GM21619 (cell line): ENCODE measurements at regions not wholly inside any gene's neighbourhood (a gene's known extent, or its start where the extent isn't known, plus 50 kb on each side); places are given as distances from the start of the nearest gene placed in this dataset.

Source experiments
- ATAC-seq: cut with Tn5 transposase; IDR thresholded peaks from one replicate; pipeline ENCODE4 v1.9.1; 2021; ENCODE audit not compliant: unreplicated experiment

GRCh38 chr2:12389344-12390045, 327.2 kb upstream of the TRIB2 start:
- ATAC-seq: no peak

- no peak for ATAC-seq
Measured at GRCh38 chr2:12391116-12391515, 325.6 kb upstream of the TRIB2 start.

- no peak for ATAC-seq
Measured at GRCh38 chr2:12396699-12397098, 320.0 kb upstream of the TRIB2 start.

GRCh38 chr2:12397854-12398253, 318.9 kb upstream of the TRIB2 start:
- ATAC-seq: peak; percentile 80

GRCh38 chr2:12399240-12399639, 317.5 kb upstream of the TRIB2 start:
- no peak for ATAC-seq

GRCh38 chr2:12400543-12400942, 316.2 kb upstream of the TRIB2 start:
- ATAC-seq: no peak

GRCh38 chr2:12402440-12403139, 314.1 kb upstream of the TRIB2 start:
- no peak for ATAC-seq

- no peak for ATAC-seq
Measured at GRCh38 chr2:12404497-12404896, 312.2 kb upstream of the TRIB2 start.

GRCh38 chr2:12407160-12407559, 309.6 kb upstream of the TRIB2 start:
- no peak for ATAC-seq

GRCh38 chr2:12412898-12413305, 303.8 kb upstream of the TRIB2 start:
- ATAC-seq: peak; percentile 97

GRCh38 chr2:12415536-12415935, 301.2 kb upstream of the TRIB2 start:
- no peak for ATAC-seq

GRCh38 chr2:12416600-12416999, 300.1 kb upstream of the TRIB2 start:
- no peak for ATAC-seq

- ATAC-seq: no peak
Measured at GRCh38 chr2:12417786-12418185, 298.9 kb upstream of the TRIB2 start.

GRCh38 chr2:12419803-12420202, 296.9 kb upstream of the TRIB2 start:
- ATAC-seq: no peak

- no peak for ATAC-seq
Measured at GRCh38 chr2:12421046-12421445, 295.7 kb upstream of the TRIB2 start.

- no peak for ATAC-seq
Measured at GRCh38 chr2:12424219-12424618, 292.5 kb upstream of the TRIB2 start.

GRCh38 chr2:12424809-12425208, 291.9 kb upstream of the TRIB2 start:
- no peak for ATAC-seq

- ATAC-seq: no peak
Measured at GRCh38 chr2:12428324-12428723, 288.4 kb upstream of the TRIB2 start.

- no peak for ATAC-seq
Measured at GRCh38 chr2:12428786-12429185, 287.9 kb upstream of the TRIB2 start.

- no peak for ATAC-seq
Measured at GRCh38 chr2:12429779-12430406, 286.8 kb upstream of the TRIB2 start.

GRCh38 chr2:12430407-12431133, 286.2 kb upstream of the TRIB2 start:
- ATAC-seq: peak; percentile 100
